NCI-H526 treated with DMSO at 0.1 percent for 48 hours (cell line): ENCODE measurements at regions not wholly inside any gene's neighbourhood (a gene's known extent, or its start where the extent isn't known, plus 50 kb on each side); places are given as distances from the start of the nearest gene placed in this dataset.

Experiments
- DNase-seq: peaks from one replicate; lab custom pipeline; 2025; lab: John Stamatoyannopoulos, UW

- no peak for DNase-seq
Measured at GRCh38 chr1:218772575-218772974, 401.1 kb upstream of the LYPLAL1 start.

- DNase-seq: no peak
Measured at GRCh38 chr1:218775501-218776021, 398.1 kb upstream of the LYPLAL1 start.

- DNase-seq: peak; percentile 53
Measured at GRCh38 chr1:218778257-218779126, 395.2 kb upstream of the LYPLAL1 start.

- peak; percentile 3 for DNase-seq
Measured at GRCh38 chr1:218779341-218780100, 394.2 kb upstream of the LYPLAL1 start.

GRCh38 chr1:218783131-218783530 is 390.5 kb upstream of the LYPLAL1 start:
- no peak for DNase-seq

GRCh38 chr1:218783916-218784315 is 389.8 kb upstream of the LYPLAL1 start:
- DNase-seq: no peak

- DNase-seq: no peak
Measured at GRCh38 chr1:218785928-218786327, 387.8 kb upstream of the LYPLAL1 start.

- no peak for DNase-seq
Measured at GRCh38 chr1:218787826-218788225, 385.9 kb upstream of the LYPLAL1 start.

GRCh38 chr1:218796773-218797172 is 376.9 kb upstream of the LYPLAL1 start:
- no peak for DNase-seq

- DNase-seq: no peak
Measured at GRCh38 chr1:218802799-218803198, 370.9 kb upstream of the LYPLAL1 start.

GRCh38 chr1:218803351-218803997 is 370.2 kb upstream of the LYPLAL1 start:
- DNase-seq: no peak

GRCh38 chr1:218804014-218804785 is 369.5 kb upstream of the LYPLAL1 start:
- DNase-seq: no peak

- no peak for DNase-seq
Measured at GRCh38 chr1:218809061-218809460, 364.6 kb upstream of the LYPLAL1 start.

GRCh38 chr1:218809625-218810024 is 364.1 kb upstream of the LYPLAL1 start:
- DNase-seq: no peak

GRCh38 chr1:218810306-218810705 is 363.4 kb upstream of the LYPLAL1 start:
- DNase-seq: no peak

- no peak for DNase-seq
Measured at GRCh38 chr1:218811497-218811896, 362.2 kb upstream of the LYPLAL1 start.

GRCh38 chr1:218812360-218812759 is 361.3 kb upstream of the LYPLAL1 start:
- DNase-seq: no peak

- no peak for DNase-seq
Measured at GRCh38 chr1:218813237-218813636, 360.4 kb upstream of the LYPLAL1 start.

- DNase-seq: no peak
Measured at GRCh38 chr1:218815076-218815475, 358.6 kb upstream of the LYPLAL1 start.

- DNase-seq: no peak
Measured at GRCh38 chr1:218817071-218817470, 356.6 kb upstream of the LYPLAL1 start.

GRCh38 chr1:218817691-218818465 is 355.8 kb upstream of the LYPLAL1 start:
- DNase-seq: no peak
